Transverse colon (tissue), 4 donors: ENCODE measurements at regions not wholly inside any gene's neighbourhood (a gene's known extent, or its start where the extent isn't known, plus 50 kb on each side); places are given as distances from the start of the nearest gene placed in this dataset.

ENCODE experiments used
- DNase-seq: peaks from one replicate; pipeline ENCODE4 v3.0.0-alpha.2; 2019
- H3K27ac ChIP-seq, 4 donors: fragments of 200-600 bp; sonication (generic); 2 replicates each; pipeline ENCODE4 v1.5.1; 2016 to 2018; ENCODE audit warnings: inconsistent platforms in 4 of 4
- H3K27me3 ChIP-seq: fragments of 200-600 bp; sonication (generic); 2 replicates; pipeline ENCODE4 v1.5.1; 2017; ENCODE audit warnings: inconsistent platforms
- H3K36me3 ChIP-seq, 4 donors: fragments of 200-600 bp; sonication (generic); 2 replicates each; pipeline ENCODE4 v1.5.1; 2017 to 2019; ENCODE audit warnings: inconsistent platforms in 4 of 4
- H3K4me1 ChIP-seq, 4 donors: fragments of 200-600 bp; sonication (generic); 2 replicates each; pipeline ENCODE4 v1.5.1; 2017 to 2020; ENCODE audit warnings: inconsistent platforms in 4 of 4
- H3K4me3 ChIP-seq, 4 donors: fragments of 200-600 bp; sonication (generic); 1 replicate in 1 of 4; 2 replicates in 3 of 4; pipeline versions ENCODE4 v1.5.1 to v1.6.1; 2017 to 2019; ENCODE audit warnings: inconsistent platforms in 4 of 4
- H3K9me3 ChIP-seq, 2 donors: fragments of 200-600 bp; sonication (generic); 2 replicates each; pipeline ENCODE4 v1.5.1; 2017 to 2019; ENCODE audit warnings: inconsistent platforms in 2 of 2
- CTCF ChIP-seq, 5 experiments: fragments of 200-600 bp in 3 of 5; fragments of 450-650 bp in 2 of 5; sonication (generic) in 3 of 5; IDR thresholded peaks; 1 replicate in 2 of 5; 2 replicates in 3 of 5; pipeline ENCODE4 v1.5.1; 2016 to 2017; ENCODE audit warnings: antibody characterized with exemption in 5 of 5, inconsistent platforms in 3 of 5, mild to moderate bottlenecking in 2 of 5, moderate library complexity in 1 of 5
- EP300 ChIP-seq: sonication (generic); formaldehyde crosslinking; IDR thresholded peaks from one replicate; pipeline ENCODE4 v1.6.1; 2017; ENCODE audit warnings: antibody characterized with exemption, low read depth
- POLR2A ChIP-seq: fragments of 450-650 bp; IDR thresholded peaks from one replicate; pipeline ENCODE4 v1.6.1; 2016; ENCODE audit warnings: antibody characterized with exemption, mild to moderate bottlenecking, moderate library complexity
- POLR2AphosphoS5 ChIP-seq, 3 donors: sonication (generic); formaldehyde crosslinking; IDR thresholded peaks; one replicate each; pipeline ENCODE4 v1.6.1; 2016; ENCODE audit warnings: antibody characterized with exemption in 3 of 3
- WGBS, 2 donors: methylation state at CpG; one replicate each; pipeline ENCODE4 v1.1.5; 2018; ENCODE audit warnings: low coverage in 1 of 2; 5-methylcytosine and 5-hydroxymethylcytosine counted together
- in situ Hi-C, 4 donors: fragments of 200-750 bp; cut with MboI; loops; one replicate each; pipeline versions ENCODE4 v1.15.0 to v1.15.1; 2017; ENCODE audit warnings: low sequenced_read_pairs in 3 of 4, low pct_ligation_motif_present in 1 of 4, low pct_unique_long_range_greater_than_20kb in 1 of 4
- intact Hi-C: fragments of 100-400 bp; cut with DNase I; formaldehyde crosslinking; loops from one replicate; pipeline ENCODE4 v1.15.1; 2023; ENCODE audit warnings: low total_unique reads

- Histone ChIP-seq H3K9me3 (no peaks in the 10 kb centered on the region), H3K27ac (no peak overlapping the region), H3K4me1 (no peaks in the 10 kb centered on the region), H3K4me3 (no peak overlapping the region), H3K36me3 (no peaks in the 10 kb centered on the region), H3K27me3 (no peaks in the 10 kb centered on the region)
- in situ Hi-C loops (no loop called here), intact Hi-C loops (no loop called here)
- no peak for TF ChIP-seq POLR2AphosphoS5 (IDR thresholded peaks at IDR 0.05)
- no peak for DNase-seq
Observed at GRCh38 chr6:115219645-115220044, 841.0 kb downstream of the FRK start.

GRCh38 chr6:115216835-115217234 lies 843.9 kb downstream of the FRK start:
- in situ Hi-C loops: no loop called here
- Histone ChIP-seq H3K4me1 (no peaks in the 10 kb centered on the region), H3K27ac (no peak overlapping the region), H3K4me3 (no peak overlapping the region), H3K9me3 (peaks cover 0 to 4% of the 10 kb centered on the region in 2 donors), H3K27me3 (no peaks in the 10 kb centered on the region), H3K36me3 (no peaks in the 10 kb centered on the region)
- no peak for TF ChIP-seq POLR2A
- no peak for TF ChIP-seq CTCF (IDR thresholded peaks at IDR 0.05)
- no peak for TF ChIP-seq POLR2AphosphoS5 (IDR thresholded peaks at IDR 0.05)
- no peak for TF ChIP-seq EP300
- no peak for DNase-seq
- 86 to 89% methylated on average over 5 of the region's 5 CpGs for WGBS, 2 donors
- intact Hi-C loops: no loop called here

GRCh38 chr6:115214283-115214682 lies 846.4 kb downstream of the FRK start:
- intact Hi-C loops: no loop called here
- in situ Hi-C loops: no loop called here
- H3K4me3 ChIP-seq: no peak overlapping the region
- H3K4me1 ChIP-seq: no peaks in the 10 kb centered on the region
- TF ChIP-seq EP300 (no peak), POLR2AphosphoS5 (IDR thresholded peaks at IDR 0.05) (no peak), CTCF (IDR thresholded peaks at IDR 0.05) (no peak), POLR2A (no peak)
- peaks cover 0 to 10% of the 10 kb centered on the region in 2 donors for H3K9me3 ChIP-seq
- no peaks in the 10 kb centered on the region for H3K27me3 ChIP-seq
- no peak overlapping the region for H3K27ac ChIP-seq
- whole genome bisulfite sequencing, 2 donors: 13 to 35% methylated on average over 1 of the region's 1 CpG
- no peak for DNase-seq
- H3K36me3 ChIP-seq: no peaks in the 10 kb centered on the region

GRCh38 chr6:115203381-115203780 lies 857.3 kb downstream of the FRK start:
- WGBS, 2 donors: 46 to 58% methylated on average over 4 of the region's 4 CpGs
- intact Hi-C loops (loop anchor here (10.0 kb wide), 1 partner anchor 1159 kb away; no protein-coding TSS in a partner anchor), in situ Hi-C loops (no loop called here)
- no peak overlapping the region for H3K27ac ChIP-seq
- TF ChIP-seq EP300 (no peak), POLR2A (no peak), CTCF (IDR thresholded peaks at IDR 0.05) (no peak), POLR2AphosphoS5 (IDR thresholded peaks at IDR 0.05) (no peak)
- H3K4me1 ChIP-seq: no peaks in the 10 kb centered on the region
- H3K27me3 ChIP-seq: no peaks in the 10 kb centered on the region
- no peaks in the 10 kb centered on the region for H3K36me3 ChIP-seq
- no peak for DNase-seq
- no peak overlapping the region for H3K4me3 ChIP-seq
- no peaks in the 10 kb centered on the region for H3K9me3 ChIP-seq

- Histone ChIP-seq H3K27me3 (no peaks in the 10 kb centered on the region), H3K36me3 (no peaks in the 10 kb centered on the region), H3K4me1 (no peaks in the 10 kb centered on the region), H3K27ac (no peak overlapping the region), H3K4me3 (no peak overlapping the region), H3K9me3 (no peaks in the 10 kb centered on the region)
- intact Hi-C loops: no loop called here
- TF ChIP-seq POLR2A (no peak), POLR2AphosphoS5 (IDR thresholded peaks at IDR 0.05) (no peak), CTCF (IDR thresholded peaks at IDR 0.05) (no peak), EP300 (no peak)
- DNase-seq: no peak
- in situ Hi-C loops: no loop called here
- 60 to 74% methylated on average over 2 of the region's 2 CpGs for WGBS, 2 donors
Observed at GRCh38 chr6:115194981-115195638, 852.3 kb upstream of the HS3ST5 start.
